ENCODE measurements at regions not wholly inside any gene's neighbourhood (a gene's known extent, or its start where the extent isn't known, plus 50 kb on each side); places are given as distances from the start of the nearest gene placed in this dataset.
A peak's percentile ranks its signal among the peaks of the same experiment; 100 is the strongest.

- no peak for TF ChIP-seq ZSCAN5A (tag by site-specific recombination; IDR thresholded peaks at IDR 0.05)
- no peak for TF ChIP-seq RBAK (tag by site-specific recombination; IDR thresholded peaks at IDR 0.05)
- no peak for TF ChIP-seq MYNN (tag by site-specific recombination; IDR thresholded peaks at IDR 0.05; ENCODE audit: borderline replicate concordance)
- TF ChIP-seq ZNF16 (tag by site-specific recombination; IDR thresholded peaks at IDR 0.05; ENCODE audit: low read depth): no peak
Measured at GRCh38 chrX:20884565-20884964, 489.7 kb upstream of the CNKSR2 start (continued).

DNA sequence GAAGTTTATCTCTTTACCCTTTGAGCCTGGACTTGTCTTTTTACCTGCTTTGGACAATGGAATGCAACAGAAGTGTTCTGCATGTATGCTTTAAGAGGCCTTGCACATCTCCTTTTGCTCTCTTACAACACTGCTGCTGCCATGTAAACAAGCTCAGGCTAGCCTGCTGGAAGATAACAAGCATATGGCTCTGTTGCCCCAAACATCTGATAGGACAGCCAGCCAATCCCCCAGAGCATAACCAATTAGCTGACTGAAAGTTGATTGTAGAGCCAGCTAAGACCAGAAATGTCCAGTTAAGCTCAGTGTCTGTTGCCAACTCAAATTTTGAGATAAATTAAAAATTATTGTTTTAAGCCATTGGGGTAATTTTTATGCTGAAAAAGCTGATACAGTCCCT lies 510.6 kb upstream of the CNKSR2 start:
- TF ChIP-seq GFI1B (tag by site-specific recombination; IDR thresholded peaks at IDR 0.05) (no peak), ZNF19 (tag by site-specific recombination; IDR thresholded peaks at IDR 0.05; ENCODE audit: low read depth) (no peak), ZSCAN30 (tag by site-specific recombination; IDR thresholded peaks at IDR 0.05) (no peak)
- H3K4me1 ChIP-seq (ENCODE audit: control insufficient read depth, insufficient read depth, low read length): no peaks in the 10 kb centered on the region
- H3K4me3 ChIP-seq (ENCODE audit: low read depth, low read length): no peak overlapping the region
- ChIA-PET POLR2A (no interaction called here), CTCF (no interaction called here)
- no peak overlapping the region for H3K27ac ChIP-seq (ENCODE audit: extremely low read depth, low read depth, low read length)
- H3K36me3 ChIP-seq (ENCODE audit: control insufficient read depth in 2 of 2, insufficient read depth in 1 of 2, low read length in 2 of 2): no peaks in the 10 kb centered on the region
- H3K9me3 ChIP-seq (ENCODE audit: control insufficient read depth, insufficient read depth, low read depth, low read length): no peaks in the 10 kb centered on the region

DNA sequence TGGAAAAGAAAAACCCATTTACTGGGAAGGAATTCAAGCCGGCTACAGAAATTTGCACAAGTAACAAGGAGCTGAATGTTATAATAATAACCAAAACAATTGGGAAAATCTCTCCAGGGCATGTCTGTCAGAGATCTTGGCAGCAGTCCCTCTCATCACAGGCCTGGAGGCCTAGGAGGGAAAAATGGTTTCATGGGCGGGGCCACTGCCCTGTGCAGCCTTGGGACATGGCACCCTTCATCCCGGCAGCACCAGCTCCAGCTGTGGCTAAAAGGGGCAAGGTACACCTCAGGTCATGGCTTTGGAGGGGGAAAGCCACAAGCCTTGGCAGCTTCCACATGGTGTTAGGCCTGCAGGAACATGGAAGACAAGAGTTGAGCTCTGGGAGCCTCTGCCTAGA lies 513.1 kb upstream of the CNKSR2 start:
- H3K9me3 ChIP-seq (ENCODE audit: control insufficient read depth, insufficient read depth, low read depth, low read length): no peaks in the 10 kb centered on the region
- no peak overlapping the region for H3K27ac ChIP-seq (ENCODE audit: extremely low read depth, low read depth, low read length)
- H3K36me3 ChIP-seq (ENCODE audit: control insufficient read depth in 2 of 2, insufficient read depth in 1 of 2, low read length in 2 of 2): no peaks in the 10 kb centered on the region
- TF ChIP-seq ZNF585B (tag by site-specific recombination; IDR thresholded peaks at IDR 0.05): peak; percentile 91
- TF ChIP-seq, protein P1, sequence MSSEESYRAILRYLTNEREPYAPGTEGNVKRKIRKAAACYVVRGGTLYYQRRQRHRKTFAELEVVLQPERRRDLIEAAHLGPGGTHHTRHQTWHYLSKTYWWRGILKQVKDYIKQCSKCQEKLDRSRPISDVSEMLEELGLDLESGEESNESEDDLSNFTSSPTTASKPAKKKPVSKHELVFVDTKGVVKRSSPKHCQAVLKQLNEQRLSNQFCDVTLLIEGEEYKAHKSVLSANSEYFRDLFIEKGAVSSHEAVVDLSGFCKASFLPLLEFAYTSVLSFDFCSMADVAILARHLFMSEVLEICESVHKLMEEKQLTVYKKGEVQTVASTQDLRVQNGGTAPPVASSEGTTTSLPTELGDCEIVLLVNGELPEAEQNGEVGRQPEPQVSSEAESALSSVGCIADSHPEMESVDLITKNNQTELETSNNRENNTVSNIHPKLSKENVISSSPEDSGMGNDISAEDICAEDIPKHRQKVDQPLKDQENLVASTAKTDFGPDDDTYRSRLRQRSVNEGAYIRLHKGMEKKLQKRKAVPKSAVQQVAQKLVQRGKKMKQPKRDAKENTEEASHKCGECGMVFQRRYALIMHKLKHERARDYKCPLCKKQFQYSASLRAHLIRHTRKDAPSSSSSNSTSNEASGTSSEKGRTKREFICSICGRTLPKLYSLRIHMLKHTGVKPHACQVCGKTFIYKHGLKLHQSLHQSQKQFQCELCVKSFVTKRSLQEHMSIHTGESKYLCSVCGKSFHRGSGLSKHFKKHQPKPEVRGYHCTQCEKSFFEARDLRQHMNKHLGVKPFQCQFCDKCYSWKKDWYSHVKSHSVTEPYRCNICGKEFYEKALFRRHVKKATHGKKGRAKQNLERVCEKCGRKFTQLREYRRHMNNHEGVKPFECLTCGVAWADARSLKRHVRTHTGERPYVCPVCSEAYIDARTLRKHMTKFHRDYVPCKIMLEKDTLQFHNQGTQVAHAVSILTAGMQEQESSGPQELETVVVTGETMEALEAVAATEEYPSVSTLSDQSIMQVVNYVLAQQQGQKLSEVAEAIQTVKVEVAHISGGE (tag by site-specific recombination; conservative IDR thresholded peaks at IDR 0.05; ENCODE audit: low read depth): no peak
- TF ChIP-seq ZSCAN16 (tag by site-specific recombination; IDR thresholded peaks at IDR 0.05): no peak
- TF ChIP-seq, protein P2, sequence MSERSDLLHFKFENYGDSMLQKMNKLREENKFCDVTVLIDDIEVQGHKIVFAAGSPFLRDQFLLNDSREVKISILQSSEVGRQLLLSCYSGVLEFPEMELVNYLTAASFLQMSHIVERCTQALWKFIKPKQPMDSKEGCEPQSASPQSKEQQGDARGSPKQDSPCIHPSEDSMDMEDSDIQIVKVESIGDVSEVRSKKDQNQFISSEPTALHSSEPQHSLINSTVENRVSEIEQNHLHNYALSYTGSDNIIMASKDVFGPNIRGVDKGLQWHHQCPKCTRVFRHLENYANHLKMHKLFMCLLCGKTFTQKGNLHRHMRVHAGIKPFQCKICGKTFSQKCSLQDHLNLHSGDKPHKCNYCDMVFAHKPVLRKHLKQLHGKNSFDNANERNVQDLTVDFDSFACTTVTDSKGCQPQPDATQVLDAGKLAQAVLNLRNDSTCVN (tag by site-specific recombination; optimal IDR thresholded peaks at IDR 0.05): no peak
- TF ChIP-seq GLIS1 (tag by site-specific recombination; IDR thresholded peaks at IDR 0.05): no peak
- no peak for TF ChIP-seq KLF10 (tag by site-specific recombination; IDR thresholded peaks at IDR 0.05)
- no peak for TF ChIP-seq TRIM28 (IDR thresholded peaks at IDR 0.05; ENCODE audit: borderline replicate concordance, low read length)
- no peak for TF ChIP-seq ZNF174 (tag by site-specific recombination; IDR thresholded peaks at IDR 0.05)
- no peaks in the 10 kb centered on the region for H3K4me1 ChIP-seq (ENCODE audit: control insufficient read depth, insufficient read depth, low read length)
- ChIA-PET POLR2A (no interaction called here), CTCF (no interaction called here)
- no peak overlapping the region for H3K4me3 ChIP-seq (ENCODE audit: low read depth, low read length)

- Histone ChIP-seq H3K9me3 (ENCODE audit: control insufficient read depth, insufficient read depth, low read depth, low read length) (no peaks in the 10 kb centered on the region), H3K4me3 (ENCODE audit: low read depth, low read length) (no peak overlapping the region), H3K4me1 (ENCODE audit: control insufficient read depth, insufficient read depth, low read length) (no peaks in the 10 kb centered on the region), H3K36me3 (ENCODE audit: control insufficient read depth in 2 of 2, insufficient read depth in 1 of 2, low read length in 2 of 2) (no peaks in the 10 kb centered on the region), H3K27ac (ENCODE audit: extremely low read depth, low read depth, low read length) (no peak overlapping the region)
- ChIA-PET CTCF (interaction anchor here (0.6 kb wide), 1 partner anchor 1557 kb away, joined by 4 read pairs; no protein-coding TSS in a partner anchor), POLR2A (no interaction called here)
- TF ChIP-seq, protein P3, sequence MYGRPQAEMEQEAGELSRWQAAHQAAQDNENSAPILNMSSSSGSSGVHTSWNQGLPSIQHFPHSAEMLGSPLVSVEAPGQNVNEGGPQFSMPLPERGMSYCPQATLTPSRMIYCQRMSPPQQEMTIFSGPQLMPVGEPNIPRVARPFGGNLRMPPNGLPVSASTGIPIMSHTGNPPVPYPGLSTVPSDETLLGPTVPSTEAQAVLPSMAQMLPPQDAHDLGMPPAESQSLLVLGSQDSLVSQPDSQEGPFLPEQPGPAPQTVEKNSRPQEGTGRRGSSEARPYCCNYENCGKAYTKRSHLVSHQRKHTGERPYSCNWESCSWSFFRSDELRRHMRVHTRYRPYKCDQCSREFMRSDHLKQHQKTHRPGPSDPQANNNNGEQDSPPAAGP (tag by site-specific recombination; IDR thresholded peaks at IDR 0.05): no peak
- no peak for TF ChIP-seq PRDM6 (tag by site-specific recombination; IDR thresholded peaks at IDR 0.05)
- no peak for TF ChIP-seq ZNF16 (tag by site-specific recombination; IDR thresholded peaks at IDR 0.05; ENCODE audit: low read depth)
- TF ChIP-seq ZBTB20 (tag by site-specific recombination; IDR thresholded peaks at IDR 0.05): no peak
- no peak for TF ChIP-seq ZNF292 (tag by site-specific recombination; IDR thresholded peaks at IDR 0.05; ENCODE audit: borderline replicate concordance, low read depth)
- TF ChIP-seq ZNF335 (tag by site-specific recombination; conservative IDR thresholded peaks at IDR 0.05): no peak
- no peak for TF ChIP-seq ZNF10 (tag by site-specific recombination; IDR thresholded peaks at IDR 0.05)
Measured at GRCh38 chrX:20857746-20858145, 516.5 kb upstream of the CNKSR2 start.
